ENCODE measurements at regions not wholly inside any gene's neighbourhood (a gene's known extent, or its start where the extent isn't known, plus 50 kb on each side); places are given as distances from the start of the nearest gene placed in this dataset.
A peak's percentile ranks its signal among the peaks of the same experiment; 100 is the strongest.

GRCh38 chr4:10740251-10740650 lies 55.7 kb upstream of the CLNK start:
- no peak overlapping the region for H3K27ac ChIP-seq (ENCODE audit: insufficient read depth, low read length, poor library complexity, severe bottlenecking)
- no peaks in the 10 kb centered on the region for H3K9me3 ChIP-seq (ENCODE audit: control insufficient read depth in 2 of 2, low read length in 2 of 2)
- ATAC-seq (ENCODE audit: low read depth in 2 of 2) (peak; percentile 32 to 34), DNase-seq (no peak)
- Mint-ChIP-seq H3K27ac (peak overlapping the region in 2 of 3 donors; percentile 51 to 62), H3K9me3 (peaks cover 0 to 1% (median 0%) of the 10 kb centered on the region in 7 donors), H3K4me3 (peak overlapping the region in 1 of 4 donors; percentile 33), H3K36me3 (no peaks in the 10 kb centered on the region), H3K4me1 (peaks cover 5 to 41% (median 6%) of the 10 kb centered on the region in 4 donors), H3K27me3 (no peaks in the 10 kb centered on the region)
- H3K4me3 ChIP-seq (ENCODE audit: low read depth, low read length) = no peak overlapping the region
- no peaks in the 10 kb centered on the region for H3K27me3 ChIP-seq (ENCODE audit: control insufficient read depth, insufficient read depth, low read length)
- H3K36me3 ChIP-seq (ENCODE audit: control insufficient read depth, insufficient read depth, low read length) = no peaks in the 10 kb centered on the region
- H3K4me1 ChIP-seq (ENCODE audit: control insufficient read depth, insufficient read depth, low read length, poor library complexity, severe bottlenecking) = no peaks in the 10 kb centered on the region

GRCh38 chr4:10738826-10739489 lies 54.4 kb upstream of the CLNK start:
- no peaks in the 10 kb centered on the region for H3K36me3 ChIP-seq (ENCODE audit: control insufficient read depth, insufficient read depth, low read length)
- H3K27me3 ChIP-seq (ENCODE audit: control insufficient read depth, insufficient read depth, low read length) = no peaks in the 10 kb centered on the region
- H3K27ac ChIP-seq (ENCODE audit: insufficient read depth, low read length, poor library complexity, severe bottlenecking) = no peak overlapping the region
- DNase-seq (no peak), ATAC-seq (ENCODE audit: low read depth in 2 of 2) (no peak)
- H3K4me1 ChIP-seq (ENCODE audit: control insufficient read depth, insufficient read depth, low read length, poor library complexity, severe bottlenecking) = no peaks in the 10 kb centered on the region
- peaks cover 0 to 3% (median 0%) of the 10 kb centered on the region in 7 donors for H3K9me3 Mint-ChIP-seq
- H3K27me3 Mint-ChIP-seq = no peaks in the 10 kb centered on the region
- no peaks in the 10 kb centered on the region for H3K36me3 Mint-ChIP-seq
- no peak overlapping the region for H3K4me3 Mint-ChIP-seq
- H3K4me3 ChIP-seq (ENCODE audit: low read depth, low read length) = no peak overlapping the region
- H3K4me1 Mint-ChIP-seq = peaks cover 6 to 53% (median 10%) of the 10 kb centered on the region in 4 donors
- H3K9me3 ChIP-seq (ENCODE audit: control insufficient read depth in 2 of 2, low read length in 2 of 2) = no peaks in the 10 kb centered on the region
- H3K27ac Mint-ChIP-seq = peak overlapping the region in 2 of 3 donors; percentile 20 to 40

DNA sequence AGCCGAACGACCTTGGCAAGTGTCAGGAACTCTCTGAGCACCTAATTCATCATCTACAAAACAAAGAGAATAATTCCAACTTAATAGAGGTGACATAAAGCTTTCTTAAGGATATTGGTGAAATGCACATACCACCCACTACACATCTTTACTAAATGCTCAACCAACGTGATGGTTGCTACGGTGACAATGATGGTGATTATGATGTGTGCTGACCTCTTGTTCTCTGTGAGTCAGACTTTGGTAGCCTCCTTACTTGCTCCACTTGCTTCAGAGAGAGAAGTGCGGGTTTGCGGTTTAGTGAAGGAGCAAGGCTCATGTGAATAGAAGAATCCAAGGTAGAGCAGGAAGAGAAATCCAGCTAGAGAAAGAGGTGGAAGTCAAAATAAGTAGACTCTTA lies 52.8 kb upstream of the CLNK start:
- Mint-ChIP-seq H3K4me1 (peaks cover 13 to 69% (median 20%) of the 10 kb centered on the region in 4 donors), H3K9me3 (peaks cover 0 to 3% (median 0%) of the 10 kb centered on the region in 7 donors), H3K27me3 (no peaks in the 10 kb centered on the region), H3K4me3 (peak overlapping the region in 1 of 4 donors; percentile 8), H3K27ac (peak overlapping the region in 1 of 3 donors; percentile 11), H3K36me3 (no peaks in the 10 kb centered on the region)
- H3K36me3 ChIP-seq (ENCODE audit: control insufficient read depth, insufficient read depth, low read length) = no peaks in the 10 kb centered on the region
- H3K4me3 ChIP-seq (ENCODE audit: low read depth, low read length) = no peak overlapping the region
- H3K27ac ChIP-seq (ENCODE audit: insufficient read depth, low read length, poor library complexity, severe bottlenecking) = no peak overlapping the region
- H3K27me3 ChIP-seq (ENCODE audit: control insufficient read depth, insufficient read depth, low read length) = no peaks in the 10 kb centered on the region
- no peak for DNase-seq
- H3K9me3 ChIP-seq (ENCODE audit: control insufficient read depth in 2 of 2, low read length in 2 of 2) = no peaks in the 10 kb centered on the region
- no peak for ATAC-seq (ENCODE audit: low read depth in 2 of 2)
- peaks cover 4% of the 10 kb centered on the region for H3K4me1 ChIP-seq (ENCODE audit: control insufficient read depth, insufficient read depth, low read length, poor library complexity, severe bottlenecking)

DNA sequence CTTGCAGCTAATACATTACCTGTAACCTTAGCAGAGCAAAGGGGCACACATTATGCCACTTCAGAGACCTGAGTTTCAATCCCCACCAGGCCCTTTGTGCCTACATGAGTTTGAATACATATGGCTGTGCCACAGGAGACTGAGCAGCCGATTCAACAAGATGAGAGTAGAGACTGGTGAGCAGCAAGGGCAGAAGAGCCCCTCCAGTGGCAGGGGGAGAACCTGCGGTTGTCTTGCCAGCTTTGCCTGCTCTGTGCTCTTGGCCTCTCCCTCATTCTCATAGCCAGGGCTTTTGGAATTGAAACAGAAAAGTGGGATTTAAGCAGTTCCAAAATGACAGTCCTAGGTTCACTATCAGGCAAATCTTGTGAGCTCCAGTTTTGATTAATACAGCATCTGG lies 52.3 kb upstream of the CLNK start:
- H3K27ac ChIP-seq (ENCODE audit: insufficient read depth, low read length, poor library complexity, severe bottlenecking) = no peak overlapping the region
- H3K4me3 ChIP-seq (ENCODE audit: low read depth, low read length) = no peak overlapping the region
- Mint-ChIP-seq H3K36me3 (no peaks in the 10 kb centered on the region), H3K4me3 (peak overlapping the region in 2 of 4 donors; percentile 8 to 43), H3K4me1 (peaks cover 15 to 72% (median 22%) of the 10 kb centered on the region in 4 donors), H3K27ac (peak overlapping the region in 1 of 3 donors; percentile 11), H3K27me3 (no peaks in the 10 kb centered on the region), H3K9me3 (peaks cover 0 to 3% (median 0%) of the 10 kb centered on the region in 7 donors)
- DNase-seq (no peak), ATAC-seq (ENCODE audit: low read depth in 2 of 2) (no peak)
- H3K27me3 ChIP-seq (ENCODE audit: control insufficient read depth, insufficient read depth, low read length) = no peaks in the 10 kb centered on the region
- no peaks in the 10 kb centered on the region for H3K36me3 ChIP-seq (ENCODE audit: control insufficient read depth, insufficient read depth, low read length)
- peaks cover 4% of the 10 kb centered on the region for H3K4me1 ChIP-seq (ENCODE audit: control insufficient read depth, insufficient read depth, low read length, poor library complexity, severe bottlenecking)
- no peaks in the 10 kb centered on the region for H3K9me3 ChIP-seq (ENCODE audit: control insufficient read depth in 2 of 2, low read length in 2 of 2)

- Mint-ChIP-seq H3K4me3 (peak overlapping the region in 2 of 4 donors; percentile 25 to 48), H3K27ac (peak overlapping the region in 2 of 3 donors; percentile 34 to 80), H3K27me3 (no peaks in the 10 kb centered on the region), H3K9me3 (peaks cover 0 to 3% (median 0%) of the 10 kb centered on the region in 7 donors), H3K4me1 (peaks cover 20 to 72% (median 24%) of the 10 kb centered on the region in 4 donors), H3K36me3 (no peaks in the 10 kb centered on the region)
- Histone ChIP-seq H3K4me1 (ENCODE audit: control insufficient read depth, insufficient read depth, low read length, poor library complexity, severe bottlenecking) (peaks cover 11% of the 10 kb centered on the region), H3K27me3 (ENCODE audit: control insufficient read depth, insufficient read depth, low read length) (no peaks in the 10 kb centered on the region), H3K36me3 (ENCODE audit: control insufficient read depth, insufficient read depth, low read length) (no peaks in the 10 kb centered on the region), H3K27ac (ENCODE audit: insufficient read depth, low read length, poor library complexity, severe bottlenecking) (no peak overlapping the region), H3K9me3 (ENCODE audit: control insufficient read depth in 2 of 2, low read length in 2 of 2) (no peaks in the 10 kb centered on the region), H3K4me3 (ENCODE audit: low read depth, low read length) (no peak overlapping the region)
- DNase-seq (no peak), ATAC-seq (ENCODE audit: low read depth in 2 of 2) (no peak)
These were observed 51.7 kb upstream of the CLNK start for GRCh38 chr4:10736266-10736665.

GRCh38 chr4:10734697-10735096 lies 50.1 kb upstream of the CLNK start:
- peaks cover 0 to 3% (median 0%) of the 10 kb centered on the region in 7 donors for H3K9me3 Mint-ChIP-seq
- H3K4me3 Mint-ChIP-seq = peak overlapping the region; percentile 71 to 87 (median 78)
- peak in 2 of 3 donors; percentile 21 to 39 for DNase-seq
- peak overlapping the region; percentile 42 for H3K27ac ChIP-seq (ENCODE audit: insufficient read depth, low read length, poor library complexity, severe bottlenecking)
- no peaks in the 10 kb centered on the region for H3K36me3 Mint-ChIP-seq
- no peaks in the 10 kb centered on the region for H3K27me3 ChIP-seq (ENCODE audit: control insufficient read depth, insufficient read depth, low read length)
- H3K4me1 Mint-ChIP-seq = peaks cover 17 to 71% (median 30%) of the 10 kb centered on the region in 4 donors
- peak overlapping the region; percentile 69 for H3K4me3 ChIP-seq (ENCODE audit: low read depth, low read length)
- peaks cover 12% of the 10 kb centered on the region for H3K4me1 ChIP-seq (ENCODE audit: control insufficient read depth, insufficient read depth, low read length, poor library complexity, severe bottlenecking)
- H3K27ac Mint-ChIP-seq = peak overlapping the region; percentile 76 to 90 (median 81)
- ATAC-seq (ENCODE audit: low read depth in 2 of 2) = peak; percentile 76 to 79
- peaks cover 6% of the 10 kb centered on the region for H3K27me3 Mint-ChIP-seq
- H3K9me3 ChIP-seq (ENCODE audit: control insufficient read depth in 2 of 2, low read length in 2 of 2) = no peaks in the 10 kb centered on the region
- no peaks in the 10 kb centered on the region for H3K36me3 ChIP-seq (ENCODE audit: control insufficient read depth, insufficient read depth, low read length)
